ENCODE measurements at regions not wholly inside any gene's neighbourhood (a gene's known extent, or its start where the extent isn't known, plus 50 kb on each side); places are given as distances from the start of the nearest gene placed in this dataset.
"Not testable (repeated sequence)": the region's sequence is repeated elsewhere in the genome, so short reads cannot be mapped to it uniquely, and the experiment has no call there.

DNA sequence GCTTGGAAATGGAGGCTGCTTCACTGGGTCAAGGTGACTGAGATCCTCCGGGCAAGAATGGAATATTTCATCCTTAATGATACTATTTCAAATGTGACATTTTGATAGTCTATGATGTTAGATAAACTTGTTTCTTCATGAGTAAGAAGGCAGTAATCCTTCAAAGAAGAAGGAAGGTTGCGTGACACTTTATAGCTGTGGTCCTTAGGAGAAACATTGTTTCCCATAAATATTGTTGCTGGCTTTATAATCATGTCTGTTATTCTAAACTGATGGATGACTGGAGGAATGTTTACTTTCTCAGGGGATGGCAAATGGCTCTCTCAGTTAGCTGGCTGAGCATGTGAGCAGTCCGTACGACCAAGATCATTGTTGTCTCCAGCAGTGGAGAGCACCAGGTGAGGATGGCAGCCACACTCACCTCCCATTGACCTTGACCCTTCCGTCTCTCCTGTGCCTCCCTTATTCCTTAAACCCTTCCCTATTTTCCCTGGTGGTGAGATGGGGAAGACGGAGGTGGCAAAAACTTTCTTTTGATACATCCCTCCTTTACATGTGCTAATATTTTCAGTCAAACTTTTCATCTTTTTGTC, 171.2 kb upstream of the OLIG3 start:
- DNase-seq (ENCODE audit: low read depth, low spot score) = no peak
- WGBS (ENCODE audit: insufficient coverage, insufficient read length) = no CpG with 5 or more reads among the region's 6 CpGs
- Histone ChIP-seq H3K27ac (ENCODE audit: low read length) (no peak overlapping the region), H3K4me3 (ENCODE audit: low read length) (no peak overlapping the region), H3K36me3 (ENCODE audit: control insufficient read depth, insufficient read depth, low read length) (no peaks in the 10 kb centered on the region), H3K4me1 (ENCODE audit: control insufficient read depth, insufficient read depth, low read length) (no peaks in the 10 kb centered on the region), H3K27me3 (ENCODE audit: control insufficient read depth, insufficient read depth, low read length) (no peaks in the 10 kb centered on the region), H3K9me3 (ENCODE audit: control insufficient read depth, insufficient read depth, low read length) (no peaks in the 10 kb centered on the region)

DNA sequence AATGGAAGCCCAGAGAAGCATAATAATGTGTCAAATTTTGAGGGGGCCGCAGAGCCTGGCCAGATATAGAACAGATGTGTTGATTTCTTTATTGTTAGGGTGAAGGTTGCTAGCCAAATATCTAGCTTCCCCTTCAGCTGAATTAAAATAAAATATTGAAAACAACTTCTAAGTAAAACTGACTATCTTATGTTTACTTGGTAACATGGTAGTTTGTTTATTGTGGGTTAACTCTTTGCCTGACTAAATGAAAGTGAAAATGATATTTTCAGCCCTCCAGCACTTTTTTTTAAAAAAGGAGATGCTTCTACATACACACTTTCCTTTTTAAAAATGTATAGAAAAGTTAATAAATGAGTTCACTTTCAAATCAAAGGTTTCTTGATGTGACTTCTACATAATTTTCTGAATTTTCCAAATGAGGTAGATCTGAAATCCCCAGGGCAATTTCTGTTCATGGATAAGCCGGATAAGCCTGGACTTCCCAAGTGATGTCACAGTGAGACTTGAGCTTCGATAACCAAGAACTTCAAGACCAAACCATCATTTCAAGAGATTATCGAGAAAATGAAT, 172.1 kb upstream of the OLIG3 start:
- H3K9me3 ChIP-seq (ENCODE audit: control insufficient read depth, insufficient read depth, low read length) = no peaks in the 10 kb centered on the region
- WGBS (ENCODE audit: insufficient coverage, insufficient read length) = no CpG with 5 or more reads among the region's 4 CpGs
- no peak overlapping the region for H3K27ac ChIP-seq (ENCODE audit: low read length)
- no peaks in the 10 kb centered on the region for H3K4me1 ChIP-seq (ENCODE audit: control insufficient read depth, insufficient read depth, low read length)
- DNase-seq (ENCODE audit: low read depth, low spot score) = no peak
- no peaks in the 10 kb centered on the region for H3K27me3 ChIP-seq (ENCODE audit: control insufficient read depth, insufficient read depth, low read length)
- H3K36me3 ChIP-seq (ENCODE audit: control insufficient read depth, insufficient read depth, low read length) = no peaks in the 10 kb centered on the region
- no peak overlapping the region for H3K4me3 ChIP-seq (ENCODE audit: low read length)

DNA sequence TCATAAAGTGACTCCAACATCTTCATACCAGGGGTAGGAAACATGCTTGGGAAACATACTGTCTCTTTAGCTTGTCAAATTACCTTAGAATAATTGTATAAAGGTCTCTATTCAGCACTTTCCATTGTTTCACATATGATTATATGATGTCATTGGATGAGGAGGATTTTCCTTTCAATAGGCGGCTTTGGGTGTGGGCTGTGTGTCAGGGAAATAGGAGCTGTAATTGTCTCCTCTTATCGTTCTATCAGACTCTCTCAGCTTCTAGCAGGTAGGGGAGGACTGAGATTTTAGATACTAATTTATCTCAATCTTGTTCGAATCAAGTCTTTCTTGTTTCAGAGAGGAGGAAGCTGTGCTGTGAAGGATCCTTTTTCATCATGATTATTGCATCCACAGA, 179.4 kb upstream of the OLIG3 start:
- no CpG with 5 or more reads among the region's 3 CpGs for WGBS (ENCODE audit: insufficient coverage, insufficient read length)

DNA sequence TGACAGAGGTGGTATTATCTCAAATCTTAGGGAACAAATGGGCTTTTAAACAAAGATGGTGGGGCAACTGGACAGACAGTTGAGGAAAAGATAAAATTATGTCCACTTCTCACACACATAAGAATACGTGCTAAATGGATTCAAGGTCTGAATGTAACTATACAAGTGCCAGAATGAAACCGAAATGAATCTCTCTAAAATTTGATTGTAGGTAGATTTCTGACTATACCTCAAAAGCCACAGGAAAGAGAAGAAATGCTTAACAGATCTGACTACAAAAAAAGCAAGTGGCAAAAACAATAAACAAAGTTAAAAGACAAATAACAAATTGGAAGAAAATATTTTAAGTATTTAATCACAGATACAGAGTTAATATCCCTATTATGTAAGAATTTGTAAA, 182.7 kb upstream of the OLIG3 start:
- no peaks in the 10 kb centered on the region for H3K36me3 ChIP-seq (ENCODE audit: control insufficient read depth, insufficient read depth, low read length)
- WGBS (ENCODE audit: insufficient coverage, insufficient read length) = no CpG with 5 or more reads among the region's 2 CpGs
- no peaks in the 10 kb centered on the region for H3K27me3 ChIP-seq (ENCODE audit: control insufficient read depth, insufficient read depth, low read length)
- no peaks in the 10 kb centered on the region for H3K9me3 ChIP-seq (ENCODE audit: control insufficient read depth, insufficient read depth, low read length)
- H3K4me1 ChIP-seq (ENCODE audit: control insufficient read depth, insufficient read depth, low read length) = no peaks in the 10 kb centered on the region
- DNase-seq (ENCODE audit: low read depth, low spot score) = no peak
- H3K27ac ChIP-seq (ENCODE audit: low read length) = no peak overlapping the region
- no peak overlapping the region for H3K4me3 ChIP-seq (ENCODE audit: low read length)

More for the DNA sequence above, 179.4 kb upstream of the OLIG3 start:
- Histone ChIP-seq H3K9me3 (ENCODE audit: control insufficient read depth, insufficient read depth, low read length) (no peaks in the 10 kb centered on the region), H3K27me3 (ENCODE audit: control insufficient read depth, insufficient read depth, low read length) (no peaks in the 10 kb centered on the region), H3K36me3 (ENCODE audit: control insufficient read depth, insufficient read depth, low read length) (no peaks in the 10 kb centered on the region), H3K4me3 (ENCODE audit: low read length) (no peak overlapping the region), H3K4me1 (ENCODE audit: control insufficient read depth, insufficient read depth, low read length) (no peaks in the 10 kb centered on the region), H3K27ac (ENCODE audit: low read length) (no peak overlapping the region)
- no peak for DNase-seq (ENCODE audit: low read depth, low spot score)

DNA sequence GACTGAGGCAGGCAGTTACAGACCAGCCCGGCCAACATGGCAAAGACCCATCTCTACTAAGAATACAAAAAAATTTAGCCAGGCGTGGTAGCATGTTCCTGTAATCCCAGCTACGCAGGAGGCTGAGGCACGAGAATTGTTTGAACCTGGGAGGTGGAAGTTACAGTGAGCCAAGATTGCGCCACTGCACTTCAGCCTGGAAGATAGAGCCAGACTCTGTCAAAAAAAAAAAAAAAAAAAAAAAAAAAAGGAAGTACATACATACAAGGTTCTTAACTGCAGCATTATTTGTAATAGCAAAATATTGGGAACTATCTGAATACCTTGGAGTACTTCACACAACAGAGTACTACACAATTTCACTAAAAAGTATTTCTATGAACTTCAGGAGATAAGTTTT, 183.5 kb upstream of the OLIG3 start:
- no peaks in the 10 kb centered on the region for H3K36me3 ChIP-seq (ENCODE audit: control insufficient read depth, insufficient read depth, low read length)
- DNase-seq (ENCODE audit: low read depth, low spot score) = no peak
- H3K4me1 ChIP-seq (ENCODE audit: control insufficient read depth, insufficient read depth, low read length) = no peaks in the 10 kb centered on the region
- H3K27ac ChIP-seq (ENCODE audit: low read length) = no peak overlapping the region
- H3K4me3 ChIP-seq (ENCODE audit: low read length) = no peak overlapping the region
- WGBS (ENCODE audit: insufficient coverage, insufficient read length) = no CpG with 5 or more reads among the region's 5 CpGs
- no peaks in the 10 kb centered on the region for H3K9me3 ChIP-seq (ENCODE audit: control insufficient read depth, insufficient read depth, low read length)
- no peaks in the 10 kb centered on the region for H3K27me3 ChIP-seq (ENCODE audit: control insufficient read depth, insufficient read depth, low read length)

DNA sequence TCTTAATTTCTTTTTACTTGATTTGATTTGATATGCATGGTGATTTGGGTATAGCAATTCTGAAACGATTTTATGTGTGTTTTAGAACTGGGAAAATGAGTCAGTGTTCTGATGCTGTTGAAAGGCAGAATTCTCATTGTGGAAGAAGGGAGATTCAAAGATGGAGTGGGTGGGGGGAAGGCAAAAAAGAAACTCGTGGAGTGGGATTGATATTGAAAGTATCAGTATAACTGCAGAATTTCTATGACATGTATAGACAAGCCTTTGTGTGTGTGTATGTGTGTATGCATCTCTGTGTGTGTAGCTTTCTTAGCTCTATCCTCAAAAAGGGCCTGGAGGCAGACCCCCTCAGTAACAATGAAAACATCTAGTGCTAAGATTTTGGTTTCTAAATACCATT, 184.3 kb upstream of the OLIG3 start:
- 100% methylated on average over 1 of the region's 2 CpGs for WGBS (ENCODE audit: insufficient coverage, insufficient read length)
- no peak overlapping the region for H3K27ac ChIP-seq (ENCODE audit: low read length)
- no peaks in the 10 kb centered on the region for H3K9me3 ChIP-seq (ENCODE audit: control insufficient read depth, insufficient read depth, low read length)
- no peaks in the 10 kb centered on the region for H3K27me3 ChIP-seq (ENCODE audit: control insufficient read depth, insufficient read depth, low read length)
- no peaks in the 10 kb centered on the region for H3K4me1 ChIP-seq (ENCODE audit: control insufficient read depth, insufficient read depth, low read length)
- no peak overlapping the region for H3K4me3 ChIP-seq (ENCODE audit: low read length)
- DNase-seq (ENCODE audit: low read depth, low spot score) = no peak
- H3K36me3 ChIP-seq (ENCODE audit: control insufficient read depth, insufficient read depth, low read length) = no peaks in the 10 kb centered on the region

DNA sequence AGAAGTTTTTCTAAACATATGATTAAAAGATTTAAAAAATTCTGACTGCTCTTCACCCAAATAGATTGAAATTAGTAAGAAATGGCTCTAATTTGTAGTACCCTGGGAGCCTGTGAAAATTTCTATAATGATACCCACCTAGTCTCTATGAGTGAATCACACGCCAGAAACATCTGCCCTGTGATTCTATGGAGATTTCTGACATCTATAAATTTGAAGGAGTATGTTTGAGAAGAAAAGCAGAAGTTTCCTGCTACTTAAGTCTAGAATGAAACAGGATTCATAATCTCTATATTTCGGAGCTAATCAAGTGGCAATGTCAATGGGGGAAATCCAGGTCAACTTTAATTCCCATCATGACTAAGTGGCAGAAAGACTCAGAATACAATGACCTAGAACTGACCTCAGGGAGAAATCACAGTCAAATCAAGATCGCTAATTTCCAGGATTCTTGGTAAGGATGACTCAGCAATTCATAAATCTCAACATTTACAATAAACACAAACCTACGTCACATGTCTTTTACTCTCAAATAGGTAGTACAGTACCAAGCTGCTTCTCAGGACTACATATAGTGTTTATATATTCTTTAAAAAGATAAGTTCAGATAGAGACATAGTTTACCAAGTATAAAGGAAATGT, 186.2 kb upstream of the TNFAIP3 start:
- H3K36me3 ChIP-seq (ENCODE audit: control insufficient read depth, insufficient read depth, low read length) = no peaks in the 10 kb centered on the region
- H3K4me3 ChIP-seq (ENCODE audit: low read length) = no peak overlapping the region
- WGBS (ENCODE audit: insufficient coverage, insufficient read length) = no CpG with 5 or more reads among the region's 4 CpGs
- no peaks in the 10 kb centered on the region for H3K4me1 ChIP-seq (ENCODE audit: control insufficient read depth, insufficient read depth, low read length)
- DNase-seq (ENCODE audit: low read depth, low spot score) = no peak
- no peaks in the 10 kb centered on the region for H3K27me3 ChIP-seq (ENCODE audit: control insufficient read depth, insufficient read depth, low read length)
- H3K27ac ChIP-seq (ENCODE audit: low read length) = no peak overlapping the region
- H3K9me3 ChIP-seq (ENCODE audit: control insufficient read depth, insufficient read depth, low read length) = no peaks in the 10 kb centered on the region

DNA sequence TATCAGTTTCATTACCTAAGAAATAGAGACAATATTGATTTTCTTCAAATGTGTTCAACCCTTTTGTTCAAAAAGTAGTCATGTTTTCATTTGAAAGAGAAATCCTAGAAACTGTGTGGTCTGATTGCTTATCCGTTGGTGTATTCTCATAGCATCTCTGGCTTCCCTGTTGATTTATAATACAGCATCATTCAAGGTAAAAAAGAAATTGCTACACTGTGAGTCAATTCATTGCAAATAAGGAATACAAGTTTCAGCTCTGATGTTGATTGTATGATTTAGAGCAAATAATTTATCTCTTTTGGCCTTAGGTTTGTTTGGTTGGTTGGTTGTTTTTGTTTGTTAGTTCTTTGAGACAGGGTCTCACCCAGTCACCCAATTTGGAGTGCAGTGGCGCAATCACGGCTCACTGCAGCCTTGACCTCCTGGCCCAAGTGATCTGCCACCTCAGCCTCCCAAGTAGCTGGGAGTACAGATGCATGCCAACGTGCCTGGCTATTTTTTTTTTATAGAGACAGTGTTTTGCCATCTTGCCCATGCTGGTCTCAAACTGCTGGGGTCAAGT, 185.5 kb upstream of the TNFAIP3 start:
- H3K4me1 ChIP-seq (ENCODE audit: control insufficient read depth, insufficient read depth, low read length) = no peaks in the 10 kb centered on the region
- H3K27ac ChIP-seq (ENCODE audit: low read length) = no peak overlapping the region
- WGBS (ENCODE audit: insufficient coverage, insufficient read length) = no CpG with 5 or more reads among the region's 4 CpGs
- H3K9me3 ChIP-seq (ENCODE audit: control insufficient read depth, insufficient read depth, low read length) = no peaks in the 10 kb centered on the region
- H3K4me3 ChIP-seq (ENCODE audit: low read length) = no peak overlapping the region
- H3K36me3 ChIP-seq (ENCODE audit: control insufficient read depth, insufficient read depth, low read length) = no peaks in the 10 kb centered on the region
- H3K27me3 ChIP-seq (ENCODE audit: control insufficient read depth, insufficient read depth, low read length) = no peaks in the 10 kb centered on the region
- DNase-seq (ENCODE audit: low read depth, low spot score) = no peak

DNA sequence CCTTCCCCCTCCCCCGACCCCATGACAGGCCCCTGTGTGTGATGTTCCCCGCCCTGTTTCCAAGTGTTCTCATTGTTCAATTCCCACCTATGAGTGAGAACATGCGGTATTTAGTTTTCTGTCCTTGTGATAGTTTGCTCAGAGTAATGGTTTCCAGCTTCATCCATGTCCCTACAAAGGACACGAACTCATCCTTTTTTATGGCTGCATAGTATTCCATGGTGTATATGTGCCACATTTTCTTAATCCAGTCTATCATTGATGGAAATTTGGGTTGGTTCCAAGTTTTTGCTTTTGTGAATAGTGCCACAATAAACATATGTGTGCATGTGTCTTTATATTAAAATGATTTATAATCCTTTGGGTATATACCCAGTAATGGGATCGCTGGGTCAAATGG, 184.4 kb upstream of the TNFAIP3 start:
- not testable (repeated sequence) for H3K4me1 ChIP-seq (ENCODE audit: control insufficient read depth, insufficient read depth, low read length); H3K27ac ChIP-seq (ENCODE audit: low read length); H3K4me3 ChIP-seq (ENCODE audit: low read length); H3K27me3 ChIP-seq (ENCODE audit: control insufficient read depth, insufficient read depth, low read length); DNase-seq (ENCODE audit: low read depth, low spot score); H3K36me3 ChIP-seq (ENCODE audit: control insufficient read depth, insufficient read depth, low read length); H3K9me3 ChIP-seq (ENCODE audit: control insufficient read depth, insufficient read depth, low read length)
- no CpG with 5 or more reads among the region's 5 CpGs for WGBS (ENCODE audit: insufficient coverage, insufficient read length)

DNA sequence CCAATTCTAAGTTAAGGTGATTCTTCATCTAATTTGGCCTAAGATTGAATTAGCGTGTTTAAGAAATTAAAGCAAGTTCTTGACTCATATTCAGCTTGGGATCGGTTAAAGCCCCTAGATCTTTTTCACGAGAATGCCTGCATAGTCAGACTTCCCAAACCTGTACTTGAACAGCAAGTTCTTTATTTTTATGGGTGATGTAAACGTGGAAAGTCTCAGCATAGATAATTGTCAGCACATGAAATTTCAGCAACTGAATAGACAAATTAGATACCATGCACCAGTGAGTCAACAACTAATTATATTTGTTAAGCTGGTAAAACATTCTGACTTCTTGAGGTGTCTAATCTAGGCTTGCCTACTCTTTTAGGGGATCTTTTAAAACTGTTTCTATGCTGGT, 183.1 kb upstream of the TNFAIP3 start:
- Histone ChIP-seq H3K27ac (ENCODE audit: low read length) (no peak overlapping the region), H3K4me3 (ENCODE audit: low read length) (no peak overlapping the region), H3K4me1 (ENCODE audit: control insufficient read depth, insufficient read depth, low read length) (no peaks in the 10 kb centered on the region), H3K36me3 (ENCODE audit: control insufficient read depth, insufficient read depth, low read length) (no peaks in the 10 kb centered on the region), H3K27me3 (ENCODE audit: control insufficient read depth, insufficient read depth, low read length) (no peaks in the 10 kb centered on the region), H3K9me3 (ENCODE audit: control insufficient read depth, insufficient read depth, low read length) (no peaks in the 10 kb centered on the region)
- DNase-seq (ENCODE audit: low read depth, low spot score) = no peak
- WGBS (ENCODE audit: insufficient coverage, insufficient read length) = no CpG with 5 or more reads among the region's 4 CpGs

All from iPS DF 6.9 (cell line).